T-helper 9 cell (primary cell): ENCODE measurements at regions not wholly inside any gene's neighbourhood (a gene's known extent, or its start where the extent isn't known, plus 50 kb on each side); places are given as distances from the start of the nearest gene placed in this dataset.
"Not testable (repeated sequence)": the region's sequence is repeated elsewhere in the genome, so short reads cannot be mapped to it uniquely, and the experiment has no call there.

Experiments used
- DNase-seq: peaks from one replicate; pipeline ENCODE4 v3.0.0-alpha.2; 2020

GRCh38 chr16:13336907-13337881 is 435.8 kb downstream of the SHISA9 start:
- not testable (repeated sequence) for DNase-seq

- DNase-seq, result no peak
Measured at GRCh38 chr16:13338044-13338443, 436.6 kb downstream of the SHISA9 start.

GRCh38 chr16:13342675-13343074 is 441.3 kb downstream of the SHISA9 start:
- no peak for DNase-seq

GRCh38 chr16:13344001-13344400 is 442.6 kb downstream of the SHISA9 start:
- DNase-seq, result no peak

- DNase-seq, result no peak
Measured at GRCh38 chr16:13348416-13348815, 447.0 kb downstream of the SHISA9 start.

- no peak for DNase-seq
Measured at GRCh38 chr16:13350000-13350399, 448.6 kb downstream of the SHISA9 start.

- no peak for DNase-seq
Measured at GRCh38 chr16:13351181-13351580, 449.8 kb downstream of the SHISA9 start.

GRCh38 chr16:13351601-13352217 is 450.3 kb downstream of the SHISA9 start:
- DNase-seq, result no peak

GRCh38 chr16:13352796-13353195 is 451.4 kb downstream of the SHISA9 start:
- DNase-seq, result not testable (repeated sequence)

GRCh38 chr16:13357842-13358241 is 456.4 kb downstream of the SHISA9 start:
- DNase-seq, result not testable (repeated sequence)

GRCh38 chr16:13359835-13360234 is 458.4 kb downstream of the SHISA9 start:
- DNase-seq, result no peak

- no peak for DNase-seq
Measured at GRCh38 chr16:13372421-13372820, 471.0 kb downstream of the SHISA9 start.

GRCh38 chr16:13376174-13376573 is 474.8 kb downstream of the SHISA9 start:
- DNase-seq, result no peak

GRCh38 chr16:13377143-13377542 is 475.7 kb downstream of the SHISA9 start:
- no peak for DNase-seq

GRCh38 chr16:13378151-13378550 is 476.8 kb downstream of the SHISA9 start:
- no peak for DNase-seq

GRCh38 chr16:13379266-13379665 is 477.9 kb downstream of the SHISA9 start:
- no peak for DNase-seq

GRCh38 chr16:13385156-13386040 is 484.0 kb downstream of the SHISA9 start:
- not testable (repeated sequence) for DNase-seq

- DNase-seq, result no peak
Measured at GRCh38 chr16:13390093-13390985, 488.9 kb downstream of the SHISA9 start.

- no peak for DNase-seq
Measured at GRCh38 chr16:13390986-13391305, 489.5 kb downstream of the SHISA9 start.

GRCh38 chr16:13391337-13391736 is 489.9 kb downstream of the SHISA9 start:
- DNase-seq, result no peak

GRCh38 chr16:13392341-13392740 is 490.9 kb downstream of the SHISA9 start:
- DNase-seq, result no peak

GRCh38 chr16:13393816-13394215 is 492.4 kb downstream of the SHISA9 start:
- no peak for DNase-seq
